ENCODE measurements at regions not wholly inside any gene's neighbourhood (a gene's known extent, or its start where the extent isn't known, plus 50 kb on each side); places are given as distances from the start of the nearest gene placed in this dataset.
"Not testable (repeated sequence)": the region's sequence is repeated elsewhere in the genome, so short reads cannot be mapped to it uniquely, and the experiment has no call there.

DNA sequence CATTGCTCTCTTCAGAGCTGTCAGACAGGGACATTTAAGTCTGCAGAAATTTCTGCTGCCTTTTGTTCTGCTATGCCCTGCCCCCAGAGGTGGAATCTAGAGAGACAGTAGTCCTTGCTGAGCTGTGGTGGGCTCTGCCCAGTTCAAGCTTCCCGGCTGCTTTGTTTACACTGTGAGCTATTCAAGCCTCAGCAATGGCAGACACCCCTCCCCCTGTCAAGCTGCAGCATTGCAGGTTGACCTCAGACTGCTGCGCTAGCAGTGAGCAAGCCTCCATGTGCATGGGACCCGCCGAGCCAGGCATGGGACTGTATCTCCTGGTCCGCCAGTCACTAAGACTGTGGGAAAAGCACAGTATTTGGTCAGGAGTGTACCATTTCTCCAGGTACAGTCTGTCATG is 53.6 kb upstream of the MAPK10 start:
- DNase-seq = not testable (repeated sequence)

DNA sequence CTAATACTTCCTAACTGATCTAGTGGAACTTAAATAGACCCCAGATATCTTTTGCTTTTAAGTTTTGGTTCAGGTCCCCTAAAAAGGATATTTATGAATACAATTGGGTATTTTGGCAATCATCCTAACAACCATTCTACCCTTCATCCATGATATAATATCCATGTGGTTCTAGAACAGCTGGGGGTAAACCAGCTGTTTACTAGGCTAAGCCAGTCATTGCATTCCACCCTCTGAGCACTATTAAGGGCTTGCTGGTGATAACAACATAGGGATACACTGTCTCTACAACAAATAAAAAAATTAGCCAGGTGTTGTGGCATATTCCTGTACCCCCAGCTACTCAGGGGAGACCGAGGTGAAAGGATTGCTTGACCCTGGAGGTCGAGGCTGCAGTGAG is 54.8 kb upstream of the MAPK10 start:
- no peak for DNase-seq

DNA sequence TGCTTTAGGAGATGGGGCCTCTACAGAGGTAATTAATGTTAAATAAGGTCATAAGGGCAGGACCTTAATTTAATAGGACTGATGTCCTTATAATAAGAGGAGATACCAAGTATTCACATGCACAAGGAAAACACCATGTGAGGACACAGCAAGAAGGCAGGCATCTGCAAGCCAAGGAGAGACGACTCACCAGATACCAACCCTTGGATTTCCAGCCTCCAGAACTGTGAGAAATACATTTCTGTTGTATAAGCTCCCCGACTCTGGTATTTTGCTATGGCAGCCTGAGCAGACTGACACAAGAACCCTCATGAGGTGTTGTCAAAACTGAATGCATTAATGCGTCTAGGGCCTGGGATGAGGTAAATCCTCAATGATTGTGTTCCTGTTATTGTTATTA is 56.2 kb upstream of the MAPK10 start:
- DNase-seq = no peak

DNA sequence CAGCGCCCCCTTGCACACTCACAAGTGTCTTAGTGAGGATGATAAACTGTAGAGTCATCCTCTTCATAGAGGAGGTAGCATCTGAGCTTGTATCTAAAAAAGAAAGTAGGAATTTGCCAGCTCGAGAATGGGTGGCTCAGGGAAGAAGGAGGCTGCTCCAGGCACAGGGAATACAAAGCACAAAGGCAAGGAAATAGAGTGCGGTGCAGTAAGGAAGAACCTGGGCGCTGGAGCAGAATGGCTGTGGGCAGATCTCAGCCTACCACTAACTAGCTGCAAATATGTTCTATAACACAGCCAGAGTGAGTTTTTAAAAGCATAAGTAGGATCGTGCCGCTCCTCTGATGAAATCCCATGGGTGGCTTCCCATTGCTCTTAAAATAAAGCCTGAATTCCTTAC is 61.6 kb upstream of the MAPK10 start:
- DNase-seq = no peak

DNA sequence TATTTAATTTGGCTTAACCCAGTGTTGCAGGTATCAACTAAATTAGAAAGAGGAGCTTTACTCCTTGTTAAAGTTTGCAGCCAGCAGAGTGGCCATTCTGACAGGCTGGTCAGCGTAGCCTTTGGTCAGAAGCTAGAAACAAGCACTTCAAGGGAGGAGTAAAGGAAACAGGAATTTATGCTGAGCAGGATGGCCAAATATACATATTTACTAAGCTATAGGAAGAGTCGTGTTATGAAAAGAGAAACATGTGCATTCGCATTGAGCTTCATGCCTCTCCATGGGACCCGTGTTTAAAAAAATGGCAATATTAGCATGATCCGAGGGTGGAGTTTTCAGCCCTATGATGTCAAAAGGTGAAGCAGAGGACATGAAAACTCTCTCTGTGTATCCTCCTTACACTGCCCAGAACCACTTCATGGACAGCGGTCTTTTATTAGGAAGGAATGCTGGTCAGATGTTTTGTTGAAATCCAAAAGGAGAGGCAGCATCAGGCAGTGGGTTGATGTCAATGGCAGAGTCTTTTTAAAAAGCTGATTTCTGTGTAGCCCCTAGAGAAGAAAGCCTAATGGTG is 71.8 kb upstream of the MAPK10 start:
- no peak for DNase-seq

DNA sequence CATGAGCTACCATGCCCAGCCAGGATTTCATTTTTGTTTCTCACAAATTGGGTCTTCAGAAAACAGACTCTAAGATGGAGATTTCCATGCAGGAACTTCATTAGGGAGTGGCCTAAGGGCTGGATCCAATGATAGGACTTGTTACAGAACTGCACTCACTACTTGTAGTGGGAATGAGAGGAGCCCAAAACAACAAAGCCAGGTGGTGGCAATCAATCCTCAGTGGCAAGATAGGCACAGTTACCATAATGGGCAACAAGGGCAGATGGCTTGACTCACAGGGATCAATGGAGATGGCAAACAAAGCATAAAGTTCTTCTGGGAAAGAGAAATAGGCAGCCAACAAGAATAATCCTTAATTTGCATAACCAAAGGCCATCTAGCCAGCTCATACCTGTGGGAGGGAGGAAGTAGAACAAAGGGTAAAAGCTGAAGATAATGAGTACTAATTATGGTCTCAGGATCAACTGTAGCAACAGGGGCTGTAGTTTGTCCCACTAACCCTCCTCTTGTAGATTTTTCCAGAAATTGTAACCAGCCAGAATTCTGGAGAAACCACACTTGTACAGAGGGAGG is 72.8 kb upstream of the MAPK10 start:
- no peak for DNase-seq

DNA sequence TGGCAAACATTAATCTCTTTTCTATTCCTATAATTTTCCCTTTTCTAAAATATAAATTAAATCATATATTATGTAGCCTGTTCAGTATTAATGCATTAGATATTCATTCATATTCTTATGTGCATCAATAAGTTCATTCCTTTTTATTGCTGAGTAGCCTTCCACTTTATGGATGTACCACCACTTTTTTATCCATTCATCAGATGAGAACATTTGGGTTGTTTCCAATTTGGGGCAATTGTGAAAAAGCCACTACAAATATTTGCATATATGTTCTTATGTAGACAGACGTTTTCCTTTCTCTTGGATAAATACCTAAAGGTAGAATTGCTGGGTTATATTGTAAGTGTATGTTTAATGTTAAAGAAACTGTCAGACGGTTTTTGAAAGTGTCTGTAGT is 79.4 kb upstream of the MAPK10 start:
- no peak for DNase-seq

DNA sequence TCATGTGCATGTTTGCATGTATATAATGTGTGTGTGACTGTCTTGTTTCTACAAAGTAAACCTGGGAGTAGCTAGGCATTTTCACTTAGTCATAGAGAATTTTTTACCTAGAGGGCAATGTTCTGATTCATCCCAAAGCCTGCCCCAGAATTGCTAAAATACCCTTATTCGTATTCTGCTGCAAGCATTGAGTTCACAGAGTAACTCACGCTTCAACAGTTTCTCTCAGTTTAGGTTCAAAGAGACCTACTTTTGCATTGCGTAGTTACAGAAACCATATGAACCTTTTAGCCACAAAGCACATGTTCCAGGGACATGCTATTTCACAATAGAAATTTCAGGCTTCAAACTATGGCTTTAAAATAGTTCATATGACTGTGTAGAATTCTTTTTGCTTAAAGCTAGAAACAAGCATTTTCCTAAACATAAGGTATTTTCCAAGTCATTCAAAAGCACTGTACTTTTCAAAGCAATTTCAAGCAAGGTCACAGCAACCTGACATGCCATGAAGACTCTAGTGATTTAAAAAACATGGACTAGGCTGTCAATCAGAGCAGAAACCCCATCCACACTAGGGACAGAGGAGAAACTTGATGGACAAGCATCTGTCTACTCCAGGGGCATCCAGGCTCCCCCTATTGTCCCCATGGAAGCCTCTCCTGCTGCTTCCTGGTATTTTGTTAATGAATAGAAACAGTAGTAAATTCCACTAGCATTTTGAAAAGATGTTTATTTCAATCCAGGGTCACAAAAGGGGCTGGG is 81.5 kb upstream of the MAPK10 start:
- DNase-seq = no peak

DNA sequence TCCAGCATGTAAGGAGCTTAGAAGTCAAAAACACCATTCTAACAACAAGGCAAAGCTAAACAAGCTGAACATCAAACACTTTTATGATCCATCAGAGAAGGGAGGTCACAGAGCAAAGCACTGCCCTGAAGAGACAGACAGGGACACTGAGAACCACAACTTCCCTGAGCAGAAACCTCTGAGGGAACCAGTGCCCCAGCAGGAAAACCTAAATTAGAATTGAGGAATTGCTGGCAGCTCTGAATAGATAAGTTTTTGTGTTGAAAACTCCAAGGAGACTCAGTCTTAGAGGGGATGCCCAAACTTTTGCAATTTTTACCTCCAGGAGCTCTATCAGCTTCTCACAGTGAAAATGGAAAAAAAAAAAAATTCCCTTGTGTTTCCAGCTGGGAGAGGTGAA is 83.0 kb upstream of the MAPK10 start:
- no peak for DNase-seq

DNA sequence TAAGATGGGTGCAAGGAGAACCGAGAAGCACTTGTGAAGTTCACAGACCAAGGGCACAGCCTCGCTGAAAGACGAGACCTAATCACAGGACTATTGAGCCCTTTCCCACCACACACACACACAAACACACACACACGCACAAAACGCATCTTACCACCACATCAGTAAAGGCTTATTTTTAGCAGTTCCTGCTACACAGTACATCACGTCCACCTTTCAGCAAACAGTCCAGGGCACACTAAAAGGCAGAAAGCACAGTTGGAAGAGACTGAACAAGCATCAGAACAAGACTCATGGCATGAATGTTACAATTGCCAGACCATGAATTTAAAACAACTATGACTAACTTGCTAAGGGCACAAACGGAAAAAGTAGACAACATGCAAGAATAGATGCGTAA is 83.6 kb upstream of the MAPK10 start:
- DNase-seq = no peak

DNA sequence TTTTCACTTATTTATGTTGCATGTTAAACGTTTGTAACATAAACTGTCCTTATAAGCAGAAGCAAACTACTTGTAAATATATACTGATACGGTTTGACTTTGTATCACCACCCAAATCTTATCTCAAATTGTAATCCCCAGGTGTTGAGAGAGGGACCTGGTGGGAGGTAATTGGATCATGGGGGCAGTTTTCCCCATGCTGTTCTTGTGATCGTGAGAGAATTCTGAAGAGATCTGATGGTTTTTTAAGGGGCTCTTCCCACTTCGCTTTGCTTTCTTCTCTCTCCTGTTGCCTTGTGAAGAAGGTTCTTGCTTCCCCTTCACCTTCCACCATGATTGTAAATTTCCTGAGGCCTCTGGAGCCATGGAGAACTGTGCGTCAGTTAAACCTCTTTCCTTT is 87.1 kb upstream of the MAPK10 start:
- DNase-seq = no peak

DNA sequence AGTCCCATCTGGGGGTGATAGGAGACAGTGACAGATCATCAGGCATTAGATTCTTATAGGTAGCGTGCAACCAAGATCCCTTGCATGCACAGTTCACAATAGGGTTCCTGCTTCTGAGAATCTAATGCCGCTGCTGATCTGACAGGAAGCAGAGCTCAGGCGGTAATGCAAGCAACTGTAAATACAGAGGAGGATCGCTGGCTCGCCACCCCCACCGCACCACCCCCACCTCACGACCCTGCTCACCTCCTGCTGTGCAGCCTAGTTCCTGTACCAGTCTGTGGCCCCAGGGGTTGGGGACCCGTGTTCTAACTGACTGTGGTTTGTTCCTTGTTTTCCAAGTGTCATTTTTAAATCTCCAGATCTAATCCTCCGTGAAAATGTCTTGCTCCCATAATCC is 89.0 kb upstream of the MAPK10 start:
- no peak for DNase-seq

DNA sequence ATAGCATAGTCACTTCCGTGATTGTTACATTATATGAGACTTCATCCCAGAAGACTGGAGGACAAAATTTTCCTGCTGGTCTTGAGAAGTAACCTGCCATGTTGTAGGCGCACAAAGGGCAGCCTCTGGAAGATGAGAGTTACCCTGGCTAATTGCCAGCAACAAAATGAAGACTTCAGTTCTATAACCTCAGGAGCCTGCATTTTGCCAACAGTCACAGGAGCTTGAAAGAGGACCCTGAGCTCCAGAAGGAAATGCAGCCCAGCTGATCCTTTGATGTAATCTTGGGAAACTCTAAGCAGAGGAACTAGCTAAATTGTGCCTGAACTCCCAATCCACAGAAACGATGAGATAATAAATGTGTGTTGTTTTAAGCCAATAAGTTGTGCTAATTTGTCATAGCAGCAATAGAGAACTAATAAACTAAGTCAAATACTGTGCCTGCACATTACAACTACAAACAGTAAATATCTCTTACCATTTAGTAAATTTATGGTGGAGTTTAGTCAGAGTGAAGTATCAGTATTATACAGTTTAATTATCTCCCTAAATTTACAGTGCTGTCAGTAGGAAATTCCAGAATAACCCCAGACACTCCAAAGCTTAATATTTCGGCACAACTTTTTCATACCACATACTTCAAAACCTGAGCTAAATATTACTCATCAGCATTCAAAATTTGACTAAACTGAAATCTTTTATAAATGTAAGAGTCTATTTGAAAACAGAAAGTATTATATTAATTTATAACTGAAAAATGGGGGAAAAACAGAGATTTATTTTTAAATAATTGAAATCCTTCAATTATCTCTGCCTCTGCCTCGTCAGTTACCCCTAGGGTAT is 90.1 kb upstream of the MAPK10 start:
- DNase-seq = no peak

DNA sequence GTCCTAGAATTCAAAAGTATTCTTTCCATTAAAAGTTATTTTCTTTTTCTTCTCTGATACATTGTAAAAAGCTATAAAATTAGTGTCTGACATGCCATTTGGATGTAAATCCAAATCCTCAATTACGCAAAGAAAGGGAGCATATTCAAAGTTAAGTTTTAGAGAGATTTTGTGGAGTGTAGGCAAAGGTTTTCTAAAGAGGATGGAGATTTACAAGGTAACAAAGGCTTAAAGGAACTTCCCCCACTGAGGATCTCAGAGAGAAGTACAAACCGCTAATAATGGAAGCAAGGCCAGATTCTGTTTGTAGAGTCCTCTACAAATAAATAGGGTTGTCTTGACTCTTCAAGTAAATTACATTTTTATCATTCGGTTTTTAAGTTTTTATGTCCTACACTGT is 91.0 kb upstream of the MAPK10 start:
- DNase-seq = no peak

DNA sequence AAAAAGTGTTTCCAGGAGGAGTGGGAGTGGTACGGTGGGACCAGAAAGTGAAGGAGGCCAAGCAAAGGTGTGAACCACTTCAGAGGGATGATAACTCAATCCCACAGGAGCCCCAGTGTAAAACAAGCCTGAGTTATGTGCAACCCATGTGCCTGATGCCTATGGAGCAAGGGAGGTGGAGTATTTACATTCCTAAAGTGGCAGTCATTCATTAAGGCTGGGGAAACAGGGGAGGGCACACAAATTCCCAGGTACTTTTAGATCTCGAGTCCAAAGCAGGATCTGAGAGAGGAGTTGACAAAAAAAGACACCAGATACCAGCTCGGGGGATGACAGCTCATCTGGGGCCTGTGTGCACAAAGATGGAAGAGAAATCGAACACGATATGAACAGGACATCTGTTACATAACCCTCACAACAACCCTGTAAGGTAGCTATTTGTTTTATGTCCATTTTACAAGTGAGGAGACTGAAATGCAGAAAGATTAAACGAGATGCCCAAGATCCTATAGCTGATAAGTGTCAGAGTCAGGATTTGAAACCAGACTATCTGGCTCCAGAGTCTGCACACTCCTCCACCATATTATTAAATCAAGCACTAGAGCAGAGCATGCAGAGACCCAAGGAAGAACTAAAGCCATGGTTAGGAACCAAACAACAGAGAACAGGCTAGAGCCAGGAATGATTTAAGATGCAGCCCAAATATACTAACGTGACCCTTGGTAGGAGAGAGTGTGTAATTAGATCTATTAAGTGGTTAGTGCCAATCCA is 91.9 kb upstream of the MAPK10 start:
- DNase-seq = no peak

DNA sequence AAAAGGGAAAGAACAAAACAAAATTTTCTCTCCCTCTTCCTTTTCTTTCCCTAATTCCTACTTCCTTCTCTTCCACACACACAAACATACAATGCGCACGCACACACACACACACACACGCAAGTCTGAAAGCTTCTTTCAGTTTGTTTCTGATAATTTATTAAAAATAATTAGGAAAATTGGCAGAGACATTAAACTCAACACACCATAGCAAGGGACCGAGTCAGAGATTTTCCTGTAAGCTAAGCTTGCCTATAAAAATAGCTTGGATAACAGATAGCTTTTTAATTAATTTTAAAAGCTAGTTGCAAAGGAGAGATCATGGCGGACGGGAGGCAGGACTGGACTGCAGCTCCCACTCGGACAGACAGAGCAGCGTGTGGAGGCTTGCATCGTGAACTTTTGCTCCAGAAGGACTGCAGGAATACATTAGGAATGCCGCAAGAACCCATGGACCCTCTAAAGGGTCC is 92.6 kb upstream of the MAPK10 start:
- no peak for DNase-seq

DNA sequence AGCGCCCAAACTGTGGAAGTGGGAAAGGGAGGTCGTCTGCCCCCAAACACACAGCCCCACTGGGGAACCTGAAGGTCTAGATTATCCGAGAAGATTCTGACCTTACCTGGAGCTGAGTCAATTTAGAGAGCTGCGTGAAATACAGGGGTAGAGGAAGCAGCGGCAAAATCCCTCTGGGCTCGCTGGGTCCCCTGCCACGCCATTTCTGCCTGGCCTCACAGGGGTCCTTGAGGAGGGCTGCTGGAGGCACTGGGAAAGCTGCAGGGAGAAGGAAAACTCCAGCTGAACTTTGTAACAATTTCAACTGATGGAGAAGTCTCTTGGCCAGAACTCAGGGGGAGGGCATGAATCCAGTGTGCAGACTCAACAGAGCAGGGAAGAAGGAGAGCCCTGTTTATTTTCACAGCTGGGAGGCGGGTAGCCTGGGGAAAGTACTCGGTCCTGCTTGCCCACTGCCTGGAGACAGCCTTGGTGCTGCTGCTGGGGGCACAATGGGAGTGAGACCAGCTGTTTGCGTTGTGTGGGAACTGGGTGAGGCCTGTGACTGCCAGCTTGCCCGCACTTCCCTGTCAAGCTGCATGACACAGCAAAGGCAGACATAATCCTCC is 93.2 kb upstream of the MAPK10 start:
- DNase-seq = no peak

DNA sequence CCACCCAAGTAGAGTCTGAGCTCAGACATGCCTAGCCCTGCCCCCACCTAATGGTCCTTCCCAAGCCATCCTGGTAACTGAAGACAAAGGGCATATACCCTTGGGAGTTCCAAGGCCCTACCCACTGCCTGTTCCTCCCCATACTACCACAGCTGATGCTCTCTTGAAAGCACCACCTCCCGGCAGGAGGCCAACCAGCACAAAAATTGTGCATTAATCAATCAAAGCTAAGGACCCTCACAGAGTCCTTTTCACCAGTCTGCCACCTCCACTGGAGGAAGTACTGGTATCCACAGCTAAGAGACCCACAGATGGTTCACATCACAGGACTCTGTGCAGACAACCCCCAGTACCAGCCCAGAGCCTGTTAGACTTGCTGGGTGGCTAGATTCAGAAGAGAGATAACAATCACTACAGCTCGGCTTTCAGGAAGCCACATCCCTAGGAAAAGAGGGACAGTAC is 93.8 kb upstream of the MAPK10 start:
- DNase-seq = not testable (repeated sequence)

DNA sequence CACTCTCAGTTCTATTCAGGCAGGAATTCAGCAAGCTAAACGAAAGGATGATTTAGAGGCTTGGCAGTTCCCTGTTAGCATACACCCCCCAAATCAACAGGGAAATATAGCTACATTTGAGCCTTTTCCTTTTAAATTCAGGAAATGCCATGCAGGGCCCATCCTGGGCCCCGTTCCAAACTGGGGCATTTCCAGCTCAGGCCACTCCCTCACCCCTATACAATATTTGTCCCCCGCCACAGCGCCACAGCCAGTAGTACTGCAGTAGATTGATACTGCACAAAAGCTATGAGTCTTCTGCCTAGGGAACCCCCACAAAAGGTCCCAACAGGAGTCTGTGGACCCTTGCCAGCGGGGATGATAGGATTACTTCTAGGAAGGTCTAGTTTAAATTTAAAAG is 102.0 kb upstream of the MAPK10 start:
- no peak for DNase-seq

DNA sequence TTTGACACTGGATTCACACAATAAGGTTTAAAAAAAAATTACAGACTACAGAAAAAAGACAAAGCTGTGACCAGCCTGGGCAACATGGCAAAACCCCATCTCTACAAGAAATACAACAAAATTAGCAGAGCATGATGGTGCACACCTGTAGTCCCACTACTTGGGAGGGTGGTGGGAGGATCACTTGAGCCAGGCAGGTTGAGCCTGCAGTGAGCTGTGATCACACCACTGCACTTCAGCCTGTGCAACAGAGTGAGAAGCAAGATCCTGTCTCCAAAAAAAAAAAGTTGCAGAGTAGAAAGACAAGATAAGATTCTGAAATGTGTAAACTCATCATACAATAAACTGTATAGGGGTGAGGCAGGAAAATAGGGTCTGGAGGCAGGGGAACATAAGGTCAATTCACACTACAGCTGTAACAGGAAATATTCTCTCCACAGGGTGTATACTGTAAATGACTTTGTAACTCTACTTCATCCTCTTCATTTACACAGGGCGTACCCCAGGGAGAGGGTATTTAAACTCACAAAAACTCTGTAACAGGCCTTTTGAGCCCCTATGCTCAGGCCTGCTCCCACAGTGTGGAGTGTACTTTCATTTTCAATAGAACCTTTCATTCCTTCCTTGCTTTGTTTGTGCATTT is 112.6 kb upstream of the MAPK10 start:
- no peak for DNase-seq

DNA sequence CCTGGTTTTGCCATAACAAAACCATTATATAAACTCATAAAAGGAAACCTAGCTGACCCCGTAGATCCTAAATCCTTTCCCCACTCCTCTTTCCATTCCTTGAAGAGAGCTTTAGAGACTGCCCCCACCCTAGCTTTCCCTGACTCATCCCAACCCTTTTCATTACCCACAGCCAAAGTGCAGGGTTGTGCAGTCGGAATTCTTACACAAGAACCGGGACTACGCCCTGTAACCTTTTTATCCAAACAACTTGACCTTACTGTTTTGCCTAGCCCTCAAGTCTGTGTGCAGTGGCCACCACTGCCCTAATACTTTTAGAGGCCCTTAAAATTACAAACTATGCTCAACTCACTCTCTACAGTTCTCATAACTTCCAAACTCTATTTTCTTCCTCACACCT is 116.0 kb upstream of the PTPN13 start:
- DNase-seq = not testable (repeated sequence)

DNA sequence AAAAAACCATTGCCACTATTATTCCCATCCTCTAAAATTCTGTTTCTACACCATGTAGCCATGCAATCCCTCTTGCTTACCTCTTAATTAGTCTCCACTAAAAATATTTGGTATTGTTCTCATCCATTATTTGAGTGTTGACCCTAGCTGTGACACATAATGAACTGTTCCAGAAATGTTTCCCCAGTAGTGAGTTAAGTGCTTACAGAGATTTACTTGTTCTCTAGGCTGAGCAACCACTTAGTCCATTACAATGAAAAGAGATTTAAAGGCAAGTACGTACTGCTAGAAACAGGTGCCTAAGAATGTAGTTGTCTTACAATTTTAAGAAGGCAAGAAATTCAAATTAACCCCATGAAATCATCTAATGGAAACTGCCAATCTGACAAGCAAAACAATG is 112.7 kb upstream of the PTPN13 start:
- DNase-seq = no peak

Data from activated CD4-positive, alpha-beta T cell treated with anti-CD3 and anti-CD28 coated beads for 48 hours (primary cell).